PC-3 (cell line): ENCODE measurements at regions not wholly inside any gene's neighbourhood (a gene's known extent, or its start where the extent isn't known, plus 50 kb on each side); places are given as distances from the start of the nearest gene placed in this dataset.
"Not testable (repeated sequence)": the region's sequence is repeated elsewhere in the genome, so short reads cannot be mapped to it uniquely, and the experiment has no call there.

Experiments used
- ATAC-seq: fragments of 200-7000 bp; cut with Tn5 transposase; 2 replicates; pipeline ENCODE4 v1.9.1; 2020; ENCODE audit warnings: mild to moderate bottlenecking, moderate library complexity
- BruUV-seq: library from RNA; stranded (reverse); fragments of 400-500 nt; replicated peaks from 2 replicates; lab custom pipeline; 2021; lab: Mats Ljungman, UMichigan
- CTCF ChIA-PET: fragments of 300-600 bp; sonication (Branson Sonifier 250); formaldehyde crosslinking; loops from one replicate; lab custom pipeline; 2022; ENCODE audit warnings: antibody characterized with exemption; lab: Charles Lee
- POLR2A ChIA-PET: fragments of 300-600 bp; sonication (Branson Sonifier 250); formaldehyde crosslinking; loops from one replicate; lab custom pipeline; 2022; ENCODE audit warnings: antibody characterized with exemption; ENCODE audit not compliant: unreplicated experiment; lab: Charles Lee
- DNase-seq: peaks from one replicate; pipeline ENCODE4 v3.0.0-alpha.2; 2015
- H2AFZ ChIP-seq: fragments of 300-600 bp; sonication (generic); 2 replicates; pipeline ENCODE4 v1.6.0; 2016; ENCODE audit warnings: antibody characterized with exemption, low read length
- H3F3A ChIP-seq: fragments of 300-600 bp; sonication (generic); one replicate; pipeline ENCODE4 v1.6.0; 2017; ENCODE audit warnings: antibody characterized with exemption, low read length, control low read depth, mild to moderate bottlenecking; ENCODE audit not compliant: unreplicated experiment
- H3K27ac ChIP-seq: fragments of 300-600 bp; sonication (generic); 2 replicates; pipeline ENCODE4 v1.5.1; 2016; ENCODE audit warnings: mild to moderate bottlenecking, low read length
- H3K27me3 ChIP-seq: fragments of 300-600 bp; sonication (generic); 2 replicates; pipeline ENCODE4 v1.6.1; 2016; ENCODE audit warnings: low read length, mixed read lengths
- H3K36me3 ChIP-seq: fragments of 300-600 bp; sonication (generic); 2 replicates; pipeline ENCODE4 v1.6.1; 2016; ENCODE audit warnings: low read depth, mixed run types, low read length, mixed read lengths
- H3K4me1 ChIP-seq: fragments of 300-600 bp; sonication (generic); 2 replicates; pipeline ENCODE4 v1.5.1; 2016; ENCODE audit warnings: low read length; ENCODE audit not compliant: insufficient read depth
- H3K4me2 ChIP-seq: fragments of 300-600 bp; sonication (generic); 2 replicates; pipeline ENCODE4 v1.6.0; 2016; ENCODE audit warnings: low read length
- H3K4me3 ChIP-seq: fragments of 300-600 bp; sonication (generic); 2 replicates; pipeline ENCODE4 v1.5.1; 2016; ENCODE audit warnings: mild to moderate bottlenecking, low read length, mixed read lengths
- H3K79me2 ChIP-seq: fragments of 300-600 bp; sonication (generic); 2 replicates; pipeline ENCODE4 v1.6.1; 2017; ENCODE audit warnings: low read length, mixed read lengths
- H3K9ac ChIP-seq: fragments of 300-600 bp; sonication (generic); 2 replicates; pipeline ENCODE4 v1.6.0; 2016; ENCODE audit warnings: mild to moderate bottlenecking, low read length
- H3K9me2 ChIP-seq: fragments of 300-600 bp; sonication (generic); replicated peaks from 2 replicates; pipeline ENCODE4 v1.6.1; 2016; ENCODE audit warnings: mixed run types, low read length, mixed read lengths
- H3K9me3 ChIP-seq: fragments of 300-600 bp; sonication (generic); 2 replicates; pipeline ENCODE4 v1.6.1; 2016; ENCODE audit warnings: low read length, mixed read lengths
- H4K20me1 ChIP-seq: fragments of 300-600 bp; sonication (generic); 2 replicates; pipeline ENCODE4 v1.6.1; 2016; ENCODE audit warnings: low read length, mixed read lengths
- EZH2 ChIP-seq: fragments of 300-600 bp; sonication (generic); IDR thresholded peaks from one replicate; pipeline ENCODE4 v1.6.1; 2017; ENCODE audit warnings: antibody characterized with exemption, mild to moderate bottlenecking, low read length; ENCODE audit not compliant: unreplicated experiment
- EZH2phosphoT487 ChIP-seq: fragments of 300-600 bp; sonication (generic); IDR thresholded peaks from 2 replicates; pipeline ENCODE4 v1.6.1; 2018; ENCODE audit warnings: mild to moderate bottlenecking, antibody characterized with exemption, low read length, borderline replicate concordance
- intact Hi-C: fragments of 100-400 bp; cut with micrococcal nuclease; formaldehyde crosslinking; loops from 2 replicates; pipeline ENCODE4 v1.9.0; 2023
- TF ChIP-seq, protein P1 (sequence below): fragments of 300-600 bp; sonication (generic); conservative IDR thresholded peaks from 2 replicates; pipeline ENCODE4 v1.5.1; 2017; ENCODE audit warnings: antibody characterized with exemption, low read depth, mild to moderate bottlenecking, low read length

DNA sequence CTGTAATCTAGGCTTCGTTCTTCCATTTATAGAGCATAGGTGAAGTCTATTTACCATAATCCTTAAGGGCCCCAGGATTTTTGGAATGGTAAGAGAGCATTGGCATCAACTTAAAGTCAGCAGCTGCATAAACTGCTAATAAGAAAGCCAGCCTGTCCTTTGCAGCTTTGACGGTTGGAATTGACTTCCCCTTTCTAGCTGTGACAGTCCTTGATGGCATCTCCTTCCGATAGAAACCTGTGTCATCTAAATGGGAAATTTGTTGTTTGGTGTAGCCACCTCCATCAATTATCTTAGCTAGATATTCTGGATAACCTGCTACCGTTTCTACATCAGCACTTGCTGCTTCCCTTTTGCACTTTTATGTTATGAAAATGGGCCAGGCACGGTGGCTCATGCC is 58.0 kb upstream of the GLYATL1B start:
- no peak overlapping the region for H3K4me2 ChIP-seq
- no peaks in the 10 kb centered on the region for H3K9me2 ChIP-seq
- H4K20me1 ChIP-seq, result no peaks in the 10 kb centered on the region
- no peaks in the 10 kb centered on the region for H3K36me3 ChIP-seq
- H3K9me3 ChIP-seq, result no peaks in the 10 kb centered on the region
- no peaks in the 10 kb centered on the region for H3F3A ChIP-seq
- CTCF ChIA-PET, result no interaction called here
- H3K9ac ChIP-seq, result no peak overlapping the region
- BruUV-seq, result no TSS peak
- TF ChIP-seq, protein P1, sequence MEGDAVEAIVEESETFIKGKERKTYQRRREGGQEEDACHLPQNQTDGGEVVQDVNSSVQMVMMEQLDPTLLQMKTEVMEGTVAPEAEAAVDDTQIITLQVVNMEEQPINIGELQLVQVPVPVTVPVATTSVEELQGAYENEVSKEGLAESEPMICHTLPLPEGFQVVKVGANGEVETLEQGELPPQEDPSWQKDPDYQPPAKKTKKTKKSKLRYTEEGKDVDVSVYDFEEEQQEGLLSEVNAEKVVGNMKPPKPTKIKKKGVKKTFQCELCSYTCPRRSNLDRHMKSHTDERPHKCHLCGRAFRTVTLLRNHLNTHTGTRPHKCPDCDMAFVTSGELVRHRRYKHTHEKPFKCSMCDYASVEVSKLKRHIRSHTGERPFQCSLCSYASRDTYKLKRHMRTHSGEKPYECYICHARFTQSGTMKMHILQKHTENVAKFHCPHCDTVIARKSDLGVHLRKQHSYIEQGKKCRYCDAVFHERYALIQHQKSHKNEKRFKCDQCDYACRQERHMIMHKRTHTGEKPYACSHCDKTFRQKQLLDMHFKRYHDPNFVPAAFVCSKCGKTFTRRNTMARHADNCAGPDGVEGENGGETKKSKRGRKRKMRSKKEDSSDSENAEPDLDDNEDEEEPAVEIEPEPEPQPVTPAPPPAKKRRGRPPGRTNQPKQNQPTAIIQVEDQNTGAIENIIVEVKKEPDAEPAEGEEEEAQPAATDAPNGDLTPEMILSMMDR, result no peak
- TF ChIP-seq EZH2, result no peak
- no peak for TF ChIP-seq EZH2phosphoT487
- H2AFZ ChIP-seq, result no peak overlapping the region
- H3K79me2 ChIP-seq, result no peaks in the 10 kb centered on the region
- POLR2A ChIA-PET, result no interaction called here
- no peak overlapping the region for H3K4me3 ChIP-seq
- H3K27me3 ChIP-seq, result peaks cover 74% of the 10 kb centered on the region
- no peak for DNase-seq
- ATAC-seq, result no peak
- no peak overlapping the region for H3K27ac ChIP-seq
- intact Hi-C loops, result no loop called here
- H3K4me1 ChIP-seq, result no peaks in the 10 kb centered on the region

DNA sequence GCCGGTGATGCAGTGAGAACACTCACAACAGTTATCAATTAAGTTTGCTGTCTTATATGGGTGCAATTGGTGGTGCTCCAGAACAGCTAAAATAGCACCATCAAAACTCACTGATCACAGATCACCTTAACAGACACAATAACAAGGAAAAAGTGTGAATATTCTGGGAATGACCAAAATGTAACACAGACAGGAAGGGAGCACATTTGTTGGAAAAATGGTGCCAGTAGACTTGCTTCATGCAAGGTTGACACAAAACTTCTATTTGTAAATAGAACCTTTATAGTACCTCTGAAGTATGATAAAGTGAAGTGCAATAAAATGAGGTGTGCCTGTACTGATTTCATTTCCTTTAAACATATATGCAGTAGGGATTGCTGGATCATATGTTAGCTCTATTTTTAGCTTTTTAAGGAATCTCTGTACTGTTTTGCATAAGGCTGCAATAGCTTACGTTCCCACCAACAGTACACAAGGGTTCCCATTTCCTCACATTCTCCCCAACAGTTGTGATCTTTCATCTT is 56.7 kb upstream of the GLYATL1B start:
- H3F3A ChIP-seq, result no peaks in the 10 kb centered on the region
- intact Hi-C loops, result no loop called here
- no peak overlapping the region for H3K27ac ChIP-seq
- H3K4me1 ChIP-seq, result no peaks in the 10 kb centered on the region
- POLR2A ChIA-PET, result no interaction called here
- CTCF ChIA-PET, result no interaction called here
- no peaks in the 10 kb centered on the region for H3K36me3 ChIP-seq
- ATAC-seq (no peak), DNase-seq (no peak)
- H3K4me2 ChIP-seq, result no peak overlapping the region
- no peak overlapping the region for H3K4me3 ChIP-seq
- H3K27me3 ChIP-seq, result peaks cover 66% of the 10 kb centered on the region
- H3K9ac ChIP-seq, result no peak overlapping the region
- no peaks in the 10 kb centered on the region for H3K9me3 ChIP-seq
- no TSS peak for BruUV-seq
- no peaks in the 10 kb centered on the region for H3K79me2 ChIP-seq
- H3K9me2 ChIP-seq, result no peaks in the 10 kb centered on the region
- no peak overlapping the region for H2AFZ ChIP-seq
- no peaks in the 10 kb centered on the region for H4K20me1 ChIP-seq
- TF ChIP-seq EZH2phosphoT487, result no peak

DNA sequence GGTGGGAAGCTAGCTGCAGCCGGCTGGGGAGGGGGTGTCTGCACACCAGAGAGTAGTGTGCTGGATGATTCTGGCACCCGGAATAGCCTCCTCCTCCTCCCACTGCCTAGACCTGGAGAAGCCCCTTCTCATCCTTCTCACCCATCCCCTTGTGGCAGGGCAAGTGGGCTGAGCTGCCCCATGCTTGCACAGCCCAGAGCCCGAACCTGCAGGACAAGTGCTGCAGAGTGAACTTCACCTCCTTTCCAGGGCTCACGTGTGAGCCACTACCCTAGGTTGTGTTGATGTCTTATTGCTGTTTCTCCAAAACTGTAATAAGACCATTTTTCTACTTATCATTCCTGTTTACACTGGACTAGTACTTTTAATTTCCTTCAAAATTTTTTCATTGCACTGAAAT is 56.1 kb upstream of the GLYATL1B start:
- Histone ChIP-seq H4K20me1 (no peaks in the 10 kb centered on the region), H2AFZ (no peak overlapping the region), H3K4me1 (no peaks in the 10 kb centered on the region), H3K4me2 (no peak overlapping the region), H3K27me3 (peaks cover 60% of the 10 kb centered on the region), H3F3A (no peaks in the 10 kb centered on the region), H3K36me3 (no peaks in the 10 kb centered on the region), H3K9ac (no peak overlapping the region), H3K9me2 (no peaks in the 10 kb centered on the region), H3K4me3 (no peak overlapping the region), H3K79me2 (no peaks in the 10 kb centered on the region), H3K9me3 (no peaks in the 10 kb centered on the region), H3K27ac (no peak overlapping the region)
- POLR2A ChIA-PET, result no interaction called here
- no TSS peak for BruUV-seq
- CTCF ChIA-PET, result no interaction called here
- ATAC-seq (no peak), DNase-seq (no peak)
- intact Hi-C loops, result no loop called here
- TF ChIP-seq EZH2, result no peak
- TF ChIP-seq, protein P1, result no peak
- no peak for TF ChIP-seq EZH2phosphoT487

DNA sequence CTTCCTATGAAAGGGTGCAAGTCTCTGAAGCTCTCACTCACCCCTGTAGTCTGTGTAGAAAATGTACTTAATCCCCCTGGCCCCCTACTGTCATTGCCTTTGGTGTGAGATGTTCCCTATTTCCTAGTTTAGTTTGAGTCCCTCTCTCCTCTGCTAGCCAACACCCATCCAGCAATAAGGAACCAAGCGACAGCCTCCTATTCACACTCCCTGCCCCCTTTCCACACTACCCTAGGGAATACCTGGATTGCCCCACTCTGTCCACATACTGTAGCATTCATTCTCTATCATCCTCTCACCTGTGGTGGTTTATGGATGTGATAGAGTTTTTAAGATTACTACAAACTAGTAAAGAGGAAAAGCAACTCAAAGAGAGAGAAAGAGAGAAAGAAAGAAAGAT is 54.4 kb upstream of the GLYATL1B start:
- intact Hi-C loops, H3F3A ChIP-seq, H3K9me3 ChIP-seq, CTCF ChIA-PET, H3K36me3 ChIP-seq, H3K4me1 ChIP-seq, H3K4me2 ChIP-seq, H3K9me2 ChIP-seq, H2AFZ ChIP-seq, H3K79me2 ChIP-seq, H3K27ac ChIP-seq, H3K4me3 ChIP-seq, H4K20me1 ChIP-seq, POLR2A ChIA-PET, BruUV-seq, H3K9ac ChIP-seq, ATAC-seq, DNase-seq: not testable (repeated sequence)
- peaks cover 47% of the 10 kb centered on the region for H3K27me3 ChIP-seq
